CD4-positive, alpha-beta T cell (primary cell): ENCODE measurements at regions not wholly inside any gene's neighbourhood (a gene's known extent, or its start where the extent isn't known, plus 50 kb on each side); places are given as distances from the start of the nearest gene placed in this dataset.
"Not testable (repeated sequence)": the region's sequence is repeated elsewhere in the genome, so short reads cannot be mapped to it uniquely, and the experiment has no call there.

Experiments used
- ATAC-seq: fragments of 200-7000 bp; cut with Tn5 transposase; one replicate; pipeline ENCODE4 v1.10.0; 2022; ENCODE audit warnings: mild to moderate bottlenecking; ENCODE audit not compliant: poor library complexity
- CTCF ChIA-PET: fragments of 350-600 bp; sonication (Branson Sonifier 250); formaldehyde crosslinking; loops from one replicate; lab custom pipeline; 2021; ENCODE audit warnings: antibody characterized with exemption, inconsistent platforms; lab: Charles Lee
- POLR2A ChIA-PET: fragments of 350-600 bp; sonication (Branson Sonifier 250); formaldehyde crosslinking; loops from one replicate; lab custom pipeline; 2021; ENCODE audit warnings: antibody characterized with exemption, inconsistent platforms; lab: Charles Lee
- DNase-seq, 14 experiments: peaks; one replicate each; pipeline ENCODE4 v3.0.0-alpha.2; 2013 to 2020; ENCODE audit warnings: mixed read lengths in 2 of 14
- H3K27ac ChIP-seq, 2 donors: one replicate each; pipeline versions ENCODE4 v1.5.1 to v1.7.0; 2013; ENCODE audit warnings: low read length in 2 of 2, low read depth in 1 of 2, mild to moderate bottlenecking in 1 of 2
- H3K27me3 ChIP-seq, 2 experiments: 1 replicate in 1 of 2; 2 replicates in 1 of 2; pipeline versions ENCODE4 v1.6.1 to v1.7.0; 2013; ENCODE audit warnings: low read length in 2 of 2, control low read depth in 1 of 2, mild to moderate bottlenecking in 1 of 2, moderate library complexity in 1 of 2; ENCODE audit not compliant: insufficient read depth in 2 of 2, control insufficient read depth in 1 of 2
- H3K36me3 ChIP-seq: one replicate; pipeline ENCODE4 v1.6.1; 2013; ENCODE audit warnings: low read length, control low read depth; ENCODE audit not compliant: insufficient read depth
- H3K4me1 ChIP-seq: one replicate; pipeline ENCODE4 v1.6.1; 2013; ENCODE audit warnings: low read length, control low read depth; ENCODE audit not compliant: insufficient read depth
- H3K4me3 ChIP-seq: one replicate; pipeline ENCODE4 v1.5.1; 2013; ENCODE audit warnings: mild to moderate bottlenecking, low read length, moderate library complexity
- H3K9me3 ChIP-seq, 2 experiments: 1 replicate in 1 of 2; 2 replicates in 1 of 2; pipeline versions ENCODE4 v1.6.1 to v1.7.0; 2013; ENCODE audit warnings: low read length in 2 of 2, mild to moderate bottlenecking in 2 of 2, control low read depth in 1 of 2, moderate library complexity in 1 of 2; ENCODE audit not compliant: control insufficient read depth in 1 of 2, insufficient read depth in 1 of 2
- H3K27ac Mint-ChIP-seq: one replicate; pipeline ENCODE4 v1.8.0; 2020; ENCODE audit warnings: mixed read lengths
- H3K27me3 Mint-ChIP-seq: one replicate; pipeline ENCODE4 v1.8.0; 2021; ENCODE audit warnings: mixed read lengths
- H3K36me3 Mint-ChIP-seq: one replicate; pipeline ENCODE4 v1.8.0; 2021; ENCODE audit warnings: low read depth, mixed read lengths
- H3K4me1 Mint-ChIP-seq: one replicate; pipeline ENCODE4 v1.8.0; 2021; ENCODE audit warnings: low read depth, mixed read lengths
- H3K4me3 Mint-ChIP-seq: one replicate; pipeline ENCODE4 v1.8.0; 2020; ENCODE audit warnings: mild to moderate bottlenecking, mixed read lengths
- H3K9me3 Mint-ChIP-seq: one replicate; pipeline ENCODE4 v1.8.0; 2020; ENCODE audit warnings: mixed read lengths
- CTCF ChIP-seq: fragments of 200-600 bp; IDR thresholded peaks from one replicate; pipeline ENCODE4 v1.8.0; 2022; ENCODE audit warnings: antibody characterized with exemption, mild to moderate bottlenecking
- intact Hi-C, 2 experiments: fragments of 100-400 bp; cut with DNase I in 1 of 2; cut with micrococcal nuclease in 1 of 2; formaldehyde crosslinking; loops; one replicate each; pipeline versions ENCODE4 v1.15.1 to v1.9.0; 2023 to 2025; cut with DNase I, micrococcal nuclease

DNA sequence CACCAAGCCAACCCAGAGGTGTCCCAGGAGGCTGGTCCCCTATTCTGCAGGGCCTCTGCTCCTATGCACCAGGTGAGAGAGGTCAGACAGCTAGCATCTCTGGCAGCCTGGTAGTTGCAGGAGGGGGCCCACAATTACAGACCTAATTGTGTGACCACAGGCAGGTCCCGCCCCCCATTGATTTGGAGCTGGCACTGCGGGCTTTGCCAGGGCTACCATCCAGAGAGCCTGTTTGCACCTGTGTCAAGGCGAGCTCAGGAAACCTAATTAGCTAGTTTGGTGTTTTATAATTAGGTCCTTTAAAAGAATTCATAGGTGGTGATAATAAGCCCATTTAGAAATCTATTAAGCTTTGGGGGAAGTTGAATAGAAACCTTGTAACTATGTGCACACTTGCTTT, 90.2 kb downstream of the MRM1 start:
- H3K4me3 ChIP-seq: no peak overlapping the region
- H3K9me3 ChIP-seq: no peaks in the 10 kb centered on the region
- Mint-ChIP-seq H3K27me3 (peaks cover 20% of the 10 kb centered on the region), H3K9me3 (no peaks in the 10 kb centered on the region), H3K36me3 (no peaks in the 10 kb centered on the region), H3K4me1 (no peaks in the 10 kb centered on the region), H3K27ac (no peak overlapping the region), H3K4me3 (no peak overlapping the region)
- DNase-seq (no peak), ATAC-seq (no peak)
- no peaks in the 10 kb centered on the region for H3K4me1 ChIP-seq
- no peaks in the 10 kb centered on the region for H3K36me3 ChIP-seq
- intact Hi-C loops: no loop called here
- ChIA-PET POLR2A (no interaction called here), CTCF (no interaction called here)
- no peak overlapping the region for H3K27ac ChIP-seq
- H3K27me3 ChIP-seq: peaks cover 4 to 5% of the 10 kb centered on the region in 2 experiments
- no peak for TF ChIP-seq CTCF

- no peak overlapping the region for H3K4me3 ChIP-seq
- DNase-seq (no peak), ATAC-seq (no peak)
- Mint-ChIP-seq H3K27me3 (peaks cover 48% of the 10 kb centered on the region), H3K4me1 (no peaks in the 10 kb centered on the region), H3K9me3 (no peaks in the 10 kb centered on the region), H3K27ac (no peak overlapping the region), H3K4me3 (no peak overlapping the region), H3K36me3 (no peaks in the 10 kb centered on the region)
- no peaks in the 10 kb centered on the region for H3K9me3 ChIP-seq
- intact Hi-C loops: no loop called here
- H3K36me3 ChIP-seq: no peaks in the 10 kb centered on the region
- TF ChIP-seq CTCF: no peak
- ChIA-PET CTCF (no interaction called here), POLR2A (no interaction called here)
- H3K4me1 ChIP-seq: no peaks in the 10 kb centered on the region
- peaks cover 15 to 24% of the 10 kb centered on the region in 2 experiments for H3K27me3 ChIP-seq
- no peak overlapping the region for H3K27ac ChIP-seq
These were observed 93.7 kb downstream of the MRM1 start for GRCh38 chr17:36695082-36695481.

GRCh38 chr17:36695710-36696109, 94.3 kb downstream of the MRM1 start:
- H3K9me3 ChIP-seq, ATAC-seq, H3K4me3 Mint-ChIP-seq, CTCF ChIA-PET, H3K4me1 Mint-ChIP-seq, H3K36me3 ChIP-seq, H3K4me3 ChIP-seq, H3K36me3 Mint-ChIP-seq, H3K27ac Mint-ChIP-seq, H3K27ac ChIP-seq, H3K9me3 Mint-ChIP-seq, POLR2A ChIA-PET, intact Hi-C loops, H3K4me1 ChIP-seq, DNase-seq: not testable (repeated sequence)
- peaks cover 21 to 28% of the 10 kb centered on the region in 2 experiments for H3K27me3 ChIP-seq
- H3K27me3 Mint-ChIP-seq: peaks cover 49% of the 10 kb centered on the region

GRCh38 chr17:36696805-36697204, 95.4 kb downstream of the MRM1 start:
- intact Hi-C loops: no loop called here
- DNase-seq (no peak), ATAC-seq (no peak)
- Histone ChIP-seq H3K27me3 (peaks cover 26 to 34% of the 10 kb centered on the region in 2 experiments), H3K36me3 (no peaks in the 10 kb centered on the region), H3K4me3 (no peak overlapping the region), H3K9me3 (no peaks in the 10 kb centered on the region), H3K27ac (no peak overlapping the region), H3K4me1 (no peaks in the 10 kb centered on the region)
- Mint-ChIP-seq H3K36me3 (no peaks in the 10 kb centered on the region), H3K4me3 (no peak overlapping the region), H3K27ac (no peak overlapping the region), H3K27me3 (peaks cover 60% of the 10 kb centered on the region), H3K4me1 (no peaks in the 10 kb centered on the region), H3K9me3 (no peaks in the 10 kb centered on the region)
- CTCF ChIA-PET: no interaction called here
- no peak for TF ChIP-seq CTCF
- POLR2A ChIA-PET: no interaction called here
